IPS-18a (cell line): ENCODE measurements at regions not wholly inside any gene's neighbourhood (a gene's known extent, or its start where the extent isn't known, plus 50 kb on each side); places are given as distances from the start of the nearest gene placed in this dataset.

Experiments used
- H3K27ac ChIP-seq: one replicate; pipeline ENCODE4 v1.5.1; 2013; ENCODE audit warnings: low read length
- H3K27me3 ChIP-seq: one replicate; pipeline ENCODE4 v1.6.1; 2013; ENCODE audit warnings: mild to moderate bottlenecking, low read length; ENCODE audit not compliant: control insufficient read depth, insufficient read depth
- H3K36me3 ChIP-seq: one replicate; pipeline ENCODE4 v1.6.1; 2013; ENCODE audit warnings: low read depth, low read length; ENCODE audit not compliant: control insufficient read depth
- H3K4me1 ChIP-seq: one replicate; pipeline ENCODE4 v1.6.1; 2013; ENCODE audit warnings: low read depth, low read length; ENCODE audit not compliant: control insufficient read depth
- H3K4me3 ChIP-seq: one replicate; pipeline ENCODE4 v1.5.1; 2013; ENCODE audit warnings: low read length
- H3K9ac ChIP-seq: one replicate; pipeline ENCODE4 v1.6.1; 2013; ENCODE audit warnings: mild to moderate bottlenecking, low read length, moderate library complexity
- H3K9me3 ChIP-seq: one replicate; pipeline ENCODE4 v1.6.1; 2013; ENCODE audit warnings: low read depth, low read length; ENCODE audit not compliant: control insufficient read depth

DNA sequence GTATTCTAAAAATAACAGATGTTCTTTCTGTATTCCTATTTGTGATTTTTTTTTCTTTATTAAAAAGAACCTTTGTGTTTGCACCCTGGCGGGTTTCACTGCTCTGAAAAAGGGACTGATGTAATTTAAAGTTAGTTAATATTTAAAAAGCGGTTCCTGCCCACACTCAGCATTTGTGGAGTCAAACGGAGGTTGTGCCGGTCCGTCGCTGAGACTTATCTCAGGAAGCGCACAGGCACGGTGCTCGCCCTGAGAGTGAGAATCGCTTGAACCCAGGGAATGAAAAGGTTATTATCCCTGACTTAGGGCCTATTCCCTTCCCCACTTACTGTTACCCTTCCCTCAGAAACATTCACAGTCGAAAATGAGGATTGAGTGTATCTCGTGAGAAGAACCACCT lies 366.7 kb downstream of the THBS2 start:
- Histone ChIP-seq H3K27ac (no peak overlapping the region), H3K36me3 (no peaks in the 10 kb centered on the region), H3K9ac (no peak overlapping the region), H3K9me3 (no peaks in the 10 kb centered on the region), H3K4me1 (no peaks in the 10 kb centered on the region), H3K27me3 (peaks cover 18% of the 10 kb centered on the region), H3K4me3 (no peak overlapping the region)

DNA sequence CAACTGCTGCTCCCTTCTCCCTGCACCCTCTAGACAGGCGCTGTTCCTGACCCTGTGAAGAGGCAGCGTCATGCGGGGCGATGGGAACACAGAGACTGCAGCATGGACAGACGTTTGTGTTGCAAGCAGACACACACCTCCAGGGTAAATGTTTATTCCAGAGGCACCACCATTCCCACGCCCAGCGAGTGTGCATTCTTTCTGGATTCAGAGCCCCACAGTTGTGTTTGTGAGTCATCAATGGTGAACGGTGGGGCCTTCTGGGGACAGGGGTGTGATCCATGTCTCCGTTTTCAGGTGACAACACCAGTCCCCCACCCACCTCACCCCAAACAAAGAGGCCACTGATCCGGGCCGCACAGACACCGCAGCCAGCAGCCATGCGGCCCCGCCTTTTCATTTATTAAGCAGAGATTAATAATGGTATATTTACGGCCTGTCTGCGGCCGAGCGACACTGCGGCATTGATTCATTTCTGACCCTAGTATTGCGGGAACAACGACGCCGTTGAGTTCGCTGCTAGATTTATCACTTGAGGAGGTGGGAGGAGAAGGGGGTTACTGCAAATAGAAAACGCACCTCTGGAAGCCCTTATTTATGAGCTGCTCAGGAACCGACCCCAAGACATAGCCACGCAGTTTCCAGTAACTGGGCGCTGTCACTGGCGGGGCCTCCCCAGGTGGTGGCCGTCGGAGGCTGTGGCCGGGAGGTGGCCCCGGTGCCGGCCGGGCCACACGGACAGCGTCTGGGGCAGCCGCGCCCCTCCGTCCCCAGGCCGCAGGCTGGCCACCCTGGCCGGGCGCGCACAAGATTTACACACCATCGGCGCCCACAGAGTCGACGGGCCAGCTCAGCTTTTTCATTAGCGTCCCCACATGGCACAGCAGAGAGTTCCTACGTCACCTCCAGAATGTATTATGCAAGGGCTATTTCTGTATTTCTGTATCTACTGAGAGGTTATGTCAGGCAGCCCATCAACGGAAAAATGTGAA lies 367.6 kb downstream of the THBS2 start:
- no peaks in the 10 kb centered on the region for H3K36me3 ChIP-seq
- no peaks in the 10 kb centered on the region for H3K4me1 ChIP-seq
- no peak overlapping the region for H3K27ac ChIP-seq
- no peak overlapping the region for H3K9ac ChIP-seq
- H3K4me3 ChIP-seq = no peak overlapping the region
- peaks cover 18% of the 10 kb centered on the region for H3K27me3 ChIP-seq
- H3K9me3 ChIP-seq = no peaks in the 10 kb centered on the region

DNA sequence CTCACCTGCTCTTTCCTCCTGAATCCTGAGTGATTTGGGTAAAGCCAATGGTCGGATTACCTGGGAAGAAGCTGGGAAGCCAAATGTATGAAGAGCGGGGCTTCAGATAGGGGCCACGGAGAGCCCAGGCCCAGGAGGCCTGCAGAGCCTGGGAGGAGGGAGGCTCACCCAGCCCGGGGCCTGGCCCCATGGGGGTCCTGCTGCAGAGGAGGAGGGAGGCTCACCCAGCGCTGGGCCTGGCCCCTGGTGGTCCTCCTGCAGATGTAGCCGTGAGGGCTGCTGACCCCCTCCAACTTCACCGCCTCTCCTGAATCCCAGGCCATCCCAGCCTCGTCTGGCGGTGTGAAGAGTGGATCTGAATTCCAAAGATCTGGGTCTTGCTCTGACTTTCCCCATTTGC lies 368.4 kb downstream of the THBS2 start:
- H3K27ac ChIP-seq = no peak overlapping the region
- H3K36me3 ChIP-seq = no peaks in the 10 kb centered on the region
- H3K27me3 ChIP-seq = peaks cover 18% of the 10 kb centered on the region
- H3K4me3 ChIP-seq = no peak overlapping the region
- no peak overlapping the region for H3K9ac ChIP-seq
- no peaks in the 10 kb centered on the region for H3K9me3 ChIP-seq
- no peaks in the 10 kb centered on the region for H3K4me1 ChIP-seq

DNA sequence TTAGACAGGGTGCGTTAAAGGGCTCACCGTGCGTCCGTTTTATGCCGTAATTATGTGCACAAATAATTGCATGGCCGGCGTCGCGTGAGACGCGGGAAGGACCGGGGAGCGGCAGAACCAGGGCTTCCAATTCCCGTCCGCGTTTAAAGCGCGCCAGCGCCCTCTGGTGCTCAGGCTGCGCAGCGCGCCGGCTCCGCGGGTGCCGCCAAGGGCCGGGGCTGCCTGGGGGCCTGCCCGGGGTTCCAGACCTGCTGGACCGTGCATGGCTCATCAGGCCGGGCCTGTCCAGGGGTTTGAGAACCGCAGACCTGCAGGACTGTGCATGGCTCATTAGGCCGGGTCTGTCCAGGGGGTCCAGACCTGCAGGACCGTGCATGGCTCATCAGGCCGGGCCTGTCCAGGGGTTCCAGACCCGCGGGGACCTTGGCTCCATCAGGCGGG lies 369.0 kb downstream of the THBS2 start:
- Histone ChIP-seq H3K36me3 (no peaks in the 10 kb centered on the region), H3K27me3 (peaks cover 18% of the 10 kb centered on the region), H3K9me3 (no peaks in the 10 kb centered on the region), H3K4me1 (no peaks in the 10 kb centered on the region), H3K9ac (no peak overlapping the region), H3K27ac (no peak overlapping the region), H3K4me3 (no peak overlapping the region)

DNA sequence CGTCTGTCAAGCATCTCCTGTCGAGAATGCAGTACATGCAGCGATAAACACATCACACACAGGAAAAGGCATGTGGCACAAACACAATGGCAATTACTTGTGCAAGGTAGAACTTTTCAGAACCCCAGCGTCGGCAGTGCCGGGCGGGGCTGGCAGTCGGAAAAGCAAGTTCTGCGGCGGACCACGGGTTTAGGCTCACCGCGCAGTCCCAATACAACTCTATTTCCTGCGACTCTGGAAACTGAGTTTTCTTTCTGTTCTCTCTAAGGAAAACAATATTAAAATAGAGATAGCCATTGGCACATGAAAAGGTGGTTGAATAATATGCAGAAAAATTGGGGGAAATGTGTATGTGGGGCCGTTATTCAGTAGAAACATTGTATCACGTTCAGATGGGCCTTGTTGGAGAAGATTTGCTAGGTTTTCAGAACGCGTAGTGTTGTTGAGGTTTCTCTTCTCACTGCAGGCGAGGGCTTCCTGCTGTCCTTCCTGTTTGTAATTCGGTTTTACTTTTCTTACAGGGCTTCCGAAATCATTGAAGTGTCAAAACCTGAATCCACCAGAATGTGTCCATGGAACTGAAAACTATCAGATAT lies 369.5 kb downstream of the THBS2 start:
- Histone ChIP-seq H3K27me3 (peaks cover 18% of the 10 kb centered on the region), H3K36me3 (no peaks in the 10 kb centered on the region), H3K9ac (no peak overlapping the region), H3K4me3 (no peak overlapping the region), H3K9me3 (no peaks in the 10 kb centered on the region), H3K4me1 (no peaks in the 10 kb centered on the region), H3K27ac (no peak overlapping the region)

DNA sequence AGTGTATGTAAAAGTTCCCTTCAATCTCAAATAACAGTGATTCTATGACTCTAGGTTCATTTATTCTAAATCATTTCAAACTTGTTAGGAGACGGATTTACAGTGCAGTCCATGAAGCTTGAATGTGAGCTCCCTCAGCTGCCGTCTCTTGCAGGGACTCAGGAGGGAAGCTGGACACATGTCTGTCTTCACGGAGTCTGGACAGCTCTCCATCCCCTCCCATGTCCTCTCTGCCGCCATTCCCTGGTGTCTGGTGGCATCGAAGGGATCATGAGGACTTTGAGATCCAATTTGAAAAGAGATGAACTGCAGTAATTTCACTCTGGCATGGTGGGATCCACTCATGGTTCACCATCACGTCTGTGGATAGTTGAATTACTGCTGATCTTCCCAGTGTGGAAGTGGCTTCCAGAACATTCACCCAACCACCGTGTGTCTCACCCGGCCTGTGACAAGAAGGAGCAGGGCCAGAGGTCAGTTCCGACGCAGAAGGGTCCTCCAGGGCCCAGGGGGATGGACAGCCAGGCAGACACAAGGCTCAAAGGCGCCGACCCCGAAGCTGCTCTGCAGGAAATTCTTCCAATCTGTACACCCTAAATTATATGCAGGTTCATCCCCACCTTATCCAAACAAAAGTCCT lies 370.1 kb downstream of the THBS2 start:
- H3K27me3 ChIP-seq = peaks cover 18% of the 10 kb centered on the region
- no peak overlapping the region for H3K9ac ChIP-seq
- no peak overlapping the region for H3K4me3 ChIP-seq

DNA sequence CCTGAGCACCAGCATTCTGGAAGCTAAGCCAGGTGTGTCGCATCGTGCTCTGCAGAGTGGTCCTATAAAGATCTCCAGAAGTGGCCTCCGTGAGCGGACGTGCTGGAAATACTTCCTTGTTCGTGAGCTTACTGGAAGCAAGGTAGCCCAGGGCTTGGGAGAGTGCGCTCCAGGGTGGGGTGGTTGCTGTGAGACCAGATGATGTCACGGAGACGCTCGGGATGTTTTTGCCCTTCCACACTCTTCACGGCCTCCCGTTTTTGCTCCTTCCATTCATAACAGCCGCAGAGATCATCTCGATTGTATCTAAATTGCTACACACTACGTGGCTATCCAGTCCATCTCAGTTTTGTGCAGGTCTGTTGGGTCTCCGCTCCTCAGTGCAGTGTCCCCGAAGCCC lies 373.4 kb downstream of the THBS2 start:
- Histone ChIP-seq H3K27me3 (peaks cover 18% of the 10 kb centered on the region), H3K4me1 (no peaks in the 10 kb centered on the region), H3K27ac (no peak overlapping the region), H3K36me3 (no peaks in the 10 kb centered on the region), H3K4me3 (no peak overlapping the region), H3K9me3 (no peaks in the 10 kb centered on the region), H3K9ac (no peak overlapping the region)

More for the DNA sequence above, 370.1 kb downstream of the THBS2 start:
- H3K4me1 ChIP-seq = no peaks in the 10 kb centered on the region
- H3K27ac ChIP-seq = no peak overlapping the region
- no peaks in the 10 kb centered on the region for H3K9me3 ChIP-seq
- no peaks in the 10 kb centered on the region for H3K36me3 ChIP-seq

DNA sequence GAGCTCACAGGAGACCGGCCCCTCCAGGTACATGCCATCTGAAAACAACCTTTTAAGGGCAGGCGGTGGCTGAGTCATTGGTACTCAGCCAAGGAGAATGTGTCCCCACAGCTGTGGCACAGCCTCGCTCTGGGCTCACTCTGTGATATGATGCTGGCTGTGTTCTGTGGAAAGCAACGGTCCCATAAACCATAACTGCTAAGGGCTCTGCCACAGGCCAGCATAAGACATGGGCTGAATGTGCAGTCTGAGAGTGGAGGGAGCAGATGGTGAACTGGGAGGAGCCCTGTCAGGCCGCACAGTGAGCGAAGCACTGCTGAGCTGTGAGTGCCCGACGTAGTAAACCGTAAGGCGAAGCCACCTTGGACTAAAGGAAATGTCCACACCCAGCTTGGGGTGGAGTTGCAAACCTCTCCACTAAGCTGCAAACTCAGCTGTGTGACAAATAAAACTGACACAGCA lies 375.8 kb downstream of the THBS2 start:
- Histone ChIP-seq H3K9me3 (no peaks in the 10 kb centered on the region), H3K27ac (no peak overlapping the region), H3K27me3 (peaks cover under 1% of the 10 kb centered on the region), H3K9ac (no peak overlapping the region), H3K36me3 (no peaks in the 10 kb centered on the region), H3K4me3 (no peak overlapping the region), H3K4me1 (no peaks in the 10 kb centered on the region)

DNA sequence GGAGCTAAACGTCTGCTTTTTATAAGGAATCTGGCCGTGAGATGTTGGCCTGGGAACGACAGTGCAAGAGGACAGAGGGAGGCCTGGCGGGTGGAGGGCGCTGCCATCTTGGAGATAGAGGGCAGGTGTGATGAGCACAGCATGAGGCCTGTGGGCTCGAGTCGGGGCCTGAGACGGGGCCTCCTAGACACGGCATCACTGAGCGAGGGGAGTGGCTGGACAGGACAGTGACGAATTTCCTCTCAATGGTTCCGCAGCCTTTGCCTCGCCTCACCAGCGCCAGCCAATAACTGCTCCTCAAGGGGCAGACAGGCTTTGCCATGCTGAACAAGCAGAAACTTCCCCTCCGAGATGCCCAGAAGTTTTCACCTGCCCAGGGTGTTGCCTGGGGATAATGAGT lies 376.7 kb downstream of the THBS2 start:
- Histone ChIP-seq H3K27ac (no peak overlapping the region), H3K9ac (no peak overlapping the region), H3K36me3 (no peaks in the 10 kb centered on the region), H3K27me3 (no peaks in the 10 kb centered on the region), H3K4me1 (no peaks in the 10 kb centered on the region), H3K4me3 (no peak overlapping the region), H3K9me3 (no peaks in the 10 kb centered on the region)

DNA sequence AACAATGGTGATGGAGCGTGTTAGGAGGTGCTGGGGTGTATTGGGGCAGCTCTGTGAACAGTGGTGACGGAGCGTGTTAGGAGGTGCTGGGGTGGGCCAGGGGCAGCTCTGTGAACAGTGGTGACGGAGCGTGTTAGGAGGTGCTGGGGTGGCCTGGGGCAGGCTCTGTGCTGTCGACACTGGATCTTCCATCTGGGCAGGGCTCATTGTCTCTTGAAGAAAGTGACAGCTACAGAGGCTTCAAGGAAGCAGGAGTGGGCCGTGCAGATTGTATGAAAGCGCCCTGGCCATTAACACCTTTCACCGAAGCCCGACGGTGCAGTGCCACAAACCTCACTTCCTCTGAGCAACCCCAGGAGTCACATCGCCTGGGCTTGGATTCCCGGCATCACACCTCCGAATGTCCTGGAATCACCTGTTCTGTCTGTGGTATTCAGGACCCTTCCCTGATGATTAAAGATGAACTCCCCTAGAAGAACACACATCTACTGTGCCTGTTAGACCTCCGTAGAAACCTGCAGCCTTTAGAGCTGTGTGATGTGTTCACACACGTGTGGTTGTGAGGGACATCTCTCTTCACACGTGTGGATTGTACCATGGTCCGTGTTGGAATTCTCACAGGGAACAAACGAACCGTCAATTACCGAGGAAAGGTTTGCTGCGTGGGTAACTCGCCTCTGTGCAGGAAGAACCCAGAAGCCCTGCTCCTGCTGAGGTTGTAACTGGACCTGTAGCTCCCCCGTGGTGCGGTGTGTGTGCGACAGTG lies 377.7 kb downstream of the THBS2 start:
- H3K9me3 ChIP-seq = no peaks in the 10 kb centered on the region
- H3K9ac ChIP-seq = no peak overlapping the region
- no peak overlapping the region for H3K4me3 ChIP-seq
- no peak overlapping the region for H3K27ac ChIP-seq
- no peaks in the 10 kb centered on the region for H3K4me1 ChIP-seq
- H3K36me3 ChIP-seq = no peaks in the 10 kb centered on the region
- H3K27me3 ChIP-seq = no peaks in the 10 kb centered on the region

DNA sequence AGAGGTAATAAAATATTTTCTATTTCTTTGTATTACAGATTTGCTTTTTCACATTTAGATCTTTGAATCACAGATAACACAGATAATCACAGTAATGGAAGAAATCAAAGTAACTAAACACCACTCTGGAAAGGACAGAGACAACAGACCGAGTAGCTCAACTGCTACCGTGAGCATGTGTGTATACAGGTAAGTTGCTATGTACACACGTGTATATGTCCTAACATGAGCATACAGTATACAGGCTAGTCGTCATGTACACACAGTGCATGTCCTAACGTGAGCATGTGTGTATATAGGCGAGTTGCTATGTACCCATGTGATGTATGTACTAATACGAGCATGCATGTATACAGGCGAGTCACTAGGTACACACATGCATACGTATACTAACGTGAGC lies 379.0 kb downstream of the THBS2 start:
- no peaks in the 10 kb centered on the region for H3K36me3 ChIP-seq
- no peak overlapping the region for H3K27ac ChIP-seq
- no peaks in the 10 kb centered on the region for H3K4me1 ChIP-seq
- H3K9ac ChIP-seq = no peak overlapping the region
- H3K4me3 ChIP-seq = no peak overlapping the region
- H3K9me3 ChIP-seq = no peaks in the 10 kb centered on the region
- no peaks in the 10 kb centered on the region for H3K27me3 ChIP-seq
